ENCODE measurements at regions not wholly inside any gene's neighbourhood (a gene's known extent, or its start where the extent isn't known, plus 50 kb on each side); places are given as distances from the start of the nearest gene placed in this dataset.

- Histone ChIP-seq H2AFZ (ENCODE audit: low read length) (no peak overlapping the region), H3K36me3 (ENCODE audit: insufficient read depth, low read length) (no peaks in the 10 kb centered on the region), H4K20me1 (ENCODE audit: insufficient read depth, low read length, poor library complexity, severe bottlenecking) (no peaks in the 10 kb centered on the region), H3K9me2 (replicated peaks; ENCODE audit: low read depth, low read length) (no peaks in the 10 kb centered on the region), H3K9me3 (ENCODE audit: insufficient read depth, low read depth, low read length) (no peaks in the 10 kb centered on the region), H3K79me2 (ENCODE audit: insufficient read depth, low read length) (no peaks in the 10 kb centered on the region), H3K4me2 (ENCODE audit: low read depth, low read length, poor library complexity, severe bottlenecking) (no peak overlapping the region), H3F3A (ENCODE audit: low read depth) (no peaks in the 10 kb centered on the region), H3K4me3 (ENCODE audit: low read length, poor library complexity, severe bottlenecking) (no peak overlapping the region), H3K9ac (ENCODE audit: low read depth, low read length, poor library complexity, severe bottlenecking) (no peak overlapping the region), H3K27me3 (ENCODE audit: insufficient read depth, low read length, poor library complexity, severe bottlenecking) (no peaks in the 10 kb centered on the region), H3K4me1 (ENCODE audit: insufficient read depth, low read length, poor library complexity, severe bottlenecking) (no peaks in the 10 kb centered on the region)
- TF ChIP-seq CTCF (conservative IDR thresholded peaks at IDR 0.05; ENCODE audit: low read length): no peak
- no peak for TF ChIP-seq EZH2phosphoT487 (IDR thresholded peaks at IDR 0.05; ENCODE audit: borderline replicate concordance)
Measured at GRCh38 chr20:52683761-52684160, 288.4 kb upstream of the TSHZ2 start.

- Histone ChIP-seq H3K4me3 (ENCODE audit: low read length, poor library complexity, severe bottlenecking) (no peak overlapping the region), H3K9me3 (ENCODE audit: insufficient read depth, low read depth, low read length) (no peaks in the 10 kb centered on the region), H3K27me3 (ENCODE audit: insufficient read depth, low read length, poor library complexity, severe bottlenecking) (no peaks in the 10 kb centered on the region), H4K20me1 (ENCODE audit: insufficient read depth, low read length, poor library complexity, severe bottlenecking) (no peaks in the 10 kb centered on the region), H3K9me2 (replicated peaks; ENCODE audit: low read depth, low read length) (no peaks in the 10 kb centered on the region), H3K4me1 (ENCODE audit: insufficient read depth, low read length, poor library complexity, severe bottlenecking) (no peaks in the 10 kb centered on the region), H3K79me2 (ENCODE audit: insufficient read depth, low read length) (no peaks in the 10 kb centered on the region), H3K36me3 (ENCODE audit: insufficient read depth, low read length) (no peaks in the 10 kb centered on the region), H3K4me2 (ENCODE audit: low read depth, low read length, poor library complexity, severe bottlenecking) (no peak overlapping the region), H2AFZ (ENCODE audit: low read length) (no peak overlapping the region), H3F3A (ENCODE audit: low read depth) (no peaks in the 10 kb centered on the region), H3K9ac (ENCODE audit: low read depth, low read length, poor library complexity, severe bottlenecking) (no peak overlapping the region)
- no peak for TF ChIP-seq CTCF (conservative IDR thresholded peaks at IDR 0.05; ENCODE audit: low read length)
- TF ChIP-seq EZH2phosphoT487 (IDR thresholded peaks at IDR 0.05; ENCODE audit: borderline replicate concordance): no peak
Measured at GRCh38 chr20:52682237-52682636, 289.9 kb upstream of the TSHZ2 start.

- Histone ChIP-seq H2AFZ (ENCODE audit: low read length) (no peak overlapping the region), H3K36me3 (ENCODE audit: insufficient read depth, low read length) (no peaks in the 10 kb centered on the region), H3K9me2 (replicated peaks; ENCODE audit: low read depth, low read length) (no peaks in the 10 kb centered on the region), H3K9me3 (ENCODE audit: insufficient read depth, low read depth, low read length) (no peaks in the 10 kb centered on the region), H3K27me3 (ENCODE audit: insufficient read depth, low read length, poor library complexity, severe bottlenecking) (no peaks in the 10 kb centered on the region), H3F3A (ENCODE audit: low read depth) (no peaks in the 10 kb centered on the region), H3K4me3 (ENCODE audit: low read length, poor library complexity, severe bottlenecking) (no peak overlapping the region), H4K20me1 (ENCODE audit: insufficient read depth, low read length, poor library complexity, severe bottlenecking) (no peaks in the 10 kb centered on the region), H3K4me1 (ENCODE audit: insufficient read depth, low read length, poor library complexity, severe bottlenecking) (no peaks in the 10 kb centered on the region), H3K9ac (ENCODE audit: low read depth, low read length, poor library complexity, severe bottlenecking) (no peak overlapping the region), H3K79me2 (ENCODE audit: insufficient read depth, low read length) (no peaks in the 10 kb centered on the region), H3K4me2 (ENCODE audit: low read depth, low read length, poor library complexity, severe bottlenecking) (no peak overlapping the region)
- no peak for TF ChIP-seq EZH2phosphoT487 (IDR thresholded peaks at IDR 0.05; ENCODE audit: borderline replicate concordance)
- TF ChIP-seq CTCF (conservative IDR thresholded peaks at IDR 0.05; ENCODE audit: low read length): no peak
Measured at GRCh38 chr20:52681288-52681687, 290.9 kb upstream of the TSHZ2 start.
